Natural killer cell (primary cell): ENCODE measurements at regions not wholly inside any gene's neighbourhood (a gene's known extent, or its start where the extent isn't known, plus 50 kb on each side); places are given as distances from the start of the nearest gene placed in this dataset.

ENCODE experiments used
- ATAC-seq, 3 donors: fragments of 150-1000 bp in 2 of 3; fragments of 200-7000 bp in 1 of 3; cut with Tn5 transposase; 1 replicate in 1 of 3; 2 replicates in 2 of 3; pipeline ENCODE4 v1.10.0; 2021; ENCODE audit warnings: mild to moderate bottlenecking in 2 of 3, moderate library complexity in 2 of 3
- DNase-seq, 2 donors: peaks; one replicate each; pipeline versions ENCODE4 v3.0.0 to v3.0.0-alpha.2; 2013 to 2021; ENCODE audit warnings: mixed read lengths in 1 of 2
- H3K27ac ChIP-seq: one replicate; pipeline ENCODE4 v1.5.1; 2013; ENCODE audit warnings: mild to moderate bottlenecking, low read length
- H3K27me3 ChIP-seq: one replicate; pipeline ENCODE4 v1.6.1; 2013; ENCODE audit warnings: low read length; ENCODE audit not compliant: control insufficient read depth, insufficient read depth
- H3K36me3 ChIP-seq: one replicate; pipeline ENCODE4 v1.6.1; 2013; ENCODE audit warnings: low read length; ENCODE audit not compliant: control insufficient read depth, insufficient read depth
- H3K4me1 ChIP-seq: one replicate; pipeline ENCODE4 v1.6.1; 2013; ENCODE audit warnings: low read length; ENCODE audit not compliant: control insufficient read depth, insufficient read depth
- H3K4me3 ChIP-seq: one replicate; pipeline ENCODE4 v1.5.1; 2013; ENCODE audit warnings: low read length
- H3K9me3 ChIP-seq: one replicate; pipeline ENCODE4 v1.6.1; 2013; ENCODE audit warnings: low read length; ENCODE audit not compliant: control insufficient read depth, insufficient read depth
- H3K27ac Mint-ChIP-seq, 2 donors: one replicate each; pipeline ENCODE4 v1.8.0; 2022; ENCODE audit warnings: mild to moderate bottlenecking in 2 of 2, mixed read lengths in 2 of 2, moderate library complexity in 1 of 2
- H3K27me3 Mint-ChIP-seq, 2 donors: one replicate each; pipeline ENCODE4 v1.8.0; 2022; ENCODE audit warnings: low read depth in 2 of 2, mixed read lengths in 2 of 2
- H3K36me3 Mint-ChIP-seq: one replicate; pipeline ENCODE4 v1.8.0; 2022; ENCODE audit warnings: mixed read lengths
- H3K4me1 Mint-ChIP-seq, 2 donors: one replicate each; pipeline ENCODE4 v1.8.0; 2022; ENCODE audit warnings: mixed read lengths in 2 of 2
- H3K4me3 Mint-ChIP-seq: one replicate; pipeline ENCODE4 v1.8.0; 2022; ENCODE audit warnings: mild to moderate bottlenecking, moderate library complexity, mixed read lengths
- H3K9me3 Mint-ChIP-seq, 2 donors: one replicate each; pipeline ENCODE4 v1.8.0; 2022; ENCODE audit warnings: mixed read lengths in 2 of 2
- WGBS: methylation state at CpG from one replicate; pipeline ENCODE4 v1.1.7; 2013; ENCODE audit warnings: missing lambda C conversion rate; ENCODE audit not compliant: insufficient coverage; 5-methylcytosine and 5-hydroxymethylcytosine counted together
- intact Hi-C: fragments of 100-400 bp; cut with micrococcal nuclease; formaldehyde crosslinking; loops from one replicate; pipeline ENCODE4 v1.14.2; 2022
- TF ChIP-seq, protein P1 (sequence below): fragments of 200-600 bp; IDR thresholded peaks from one replicate; pipeline ENCODE4 v1.8.0; 2022; ENCODE audit warnings: antibody characterized with exemption

DNA sequence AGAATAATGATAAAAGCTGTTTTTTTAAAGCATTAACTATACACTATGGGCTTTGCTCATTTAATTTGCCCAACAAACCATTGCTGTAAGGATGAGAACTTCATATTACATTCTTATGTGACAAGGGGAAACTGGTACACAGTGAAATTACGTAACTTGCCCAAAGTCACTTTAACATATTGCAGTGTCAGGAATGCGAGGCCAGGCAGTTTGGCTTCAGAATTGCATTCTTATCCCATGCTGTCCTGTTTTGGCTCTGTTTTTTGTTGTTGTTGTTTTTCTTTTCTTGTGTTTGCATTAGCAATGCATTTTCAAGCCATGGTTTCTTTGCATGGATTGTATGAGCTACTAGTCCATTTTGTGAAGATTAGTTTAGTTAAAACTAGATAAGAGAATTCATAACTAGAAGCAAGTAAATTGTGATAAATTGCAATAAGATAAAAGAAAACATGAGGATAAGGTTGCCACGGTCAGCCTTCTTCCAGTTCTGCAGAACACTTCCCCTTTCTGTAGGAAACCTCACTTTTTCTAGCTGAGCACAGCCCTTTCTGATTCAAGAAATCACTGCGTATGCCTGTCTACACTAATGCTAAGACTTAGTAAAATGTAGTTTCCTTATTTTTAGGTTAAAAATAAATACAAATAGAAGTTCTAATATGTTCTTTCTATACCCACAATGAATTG, 221.3 kb upstream of the KCNJ16 start:
- no peak for DNase-seq
- Mint-ChIP-seq H3K9me3 (peaks cover 6 to 8% of the 10 kb centered on the region in 2 donors), H3K27ac (no peak overlapping the region), H3K27me3 (no peaks in the 10 kb centered on the region), H3K36me3 (no peaks in the 10 kb centered on the region), H3K4me1 (no peaks in the 10 kb centered on the region), H3K4me3 (no peak overlapping the region)
- no peaks in the 10 kb centered on the region for H3K36me3 ChIP-seq
- TF ChIP-seq, protein P1, sequence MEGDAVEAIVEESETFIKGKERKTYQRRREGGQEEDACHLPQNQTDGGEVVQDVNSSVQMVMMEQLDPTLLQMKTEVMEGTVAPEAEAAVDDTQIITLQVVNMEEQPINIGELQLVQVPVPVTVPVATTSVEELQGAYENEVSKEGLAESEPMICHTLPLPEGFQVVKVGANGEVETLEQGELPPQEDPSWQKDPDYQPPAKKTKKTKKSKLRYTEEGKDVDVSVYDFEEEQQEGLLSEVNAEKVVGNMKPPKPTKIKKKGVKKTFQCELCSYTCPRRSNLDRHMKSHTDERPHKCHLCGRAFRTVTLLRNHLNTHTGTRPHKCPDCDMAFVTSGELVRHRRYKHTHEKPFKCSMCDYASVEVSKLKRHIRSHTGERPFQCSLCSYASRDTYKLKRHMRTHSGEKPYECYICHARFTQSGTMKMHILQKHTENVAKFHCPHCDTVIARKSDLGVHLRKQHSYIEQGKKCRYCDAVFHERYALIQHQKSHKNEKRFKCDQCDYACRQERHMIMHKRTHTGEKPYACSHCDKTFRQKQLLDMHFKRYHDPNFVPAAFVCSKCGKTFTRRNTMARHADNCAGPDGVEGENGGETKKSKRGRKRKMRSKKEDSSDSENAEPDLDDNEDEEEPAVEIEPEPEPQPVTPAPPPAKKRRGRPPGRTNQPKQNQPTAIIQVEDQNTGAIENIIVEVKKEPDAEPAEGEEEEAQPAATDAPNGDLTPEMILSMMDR: no peak
- H3K27me3 ChIP-seq: no peaks in the 10 kb centered on the region
- H3K9me3 ChIP-seq: no peaks in the 10 kb centered on the region
- H3K27ac ChIP-seq: no peak overlapping the region
- WGBS: 44% methylated on average over 3 of the region's 4 CpGs
- no peak overlapping the region for H3K4me3 ChIP-seq
- intact Hi-C loops: no loop called here
- ATAC-seq: no peak
- no peaks in the 10 kb centered on the region for H3K4me1 ChIP-seq

DNA sequence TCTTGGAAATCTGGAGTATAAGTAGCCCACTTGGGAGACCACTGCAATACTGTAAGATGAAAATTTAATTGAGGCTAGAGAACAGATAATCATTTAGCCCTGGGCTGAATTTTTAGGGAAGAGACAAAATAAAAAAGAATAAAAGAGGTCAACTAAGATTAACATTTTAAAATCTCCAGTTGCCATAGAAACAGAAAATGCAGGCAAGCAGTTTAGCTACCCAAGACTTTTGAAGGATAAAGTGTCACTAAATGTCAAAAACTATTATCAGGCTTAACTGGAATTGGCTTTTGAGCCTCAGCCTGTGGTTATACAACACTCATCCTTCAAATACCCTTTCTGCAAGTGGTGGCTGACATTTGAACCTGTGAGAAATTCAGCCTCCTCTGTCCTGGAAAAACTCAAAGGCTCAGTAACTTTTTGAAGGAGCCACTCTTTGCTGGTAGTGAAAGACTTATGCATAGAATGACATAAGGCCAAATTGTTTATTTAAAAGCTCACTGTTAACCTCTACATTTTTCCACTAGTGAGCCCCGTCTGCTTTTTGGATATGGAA, 220.7 kb upstream of the KCNJ16 start:
- no peak for ATAC-seq

DNA sequence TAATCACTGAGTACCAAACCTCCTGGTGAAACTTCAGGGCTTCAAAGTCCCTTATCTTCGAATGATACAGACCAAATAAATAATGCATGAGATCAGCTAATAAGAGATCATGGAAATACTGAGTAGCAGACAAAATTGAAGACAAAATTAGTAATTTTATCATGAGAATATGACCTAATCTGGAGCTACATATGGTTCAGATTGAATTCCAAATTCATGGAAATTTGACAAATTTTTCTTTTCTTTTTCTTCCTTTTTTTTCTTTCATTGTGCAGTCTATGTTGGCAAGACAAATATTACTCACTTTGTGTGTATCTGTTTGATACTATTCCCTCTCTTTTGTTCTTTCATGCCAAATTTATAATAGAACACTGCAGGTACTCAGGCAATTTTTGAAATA, 218.1 kb upstream of the KCNJ16 start:
- intact Hi-C loops: no loop called here
- H3K27me3 Mint-ChIP-seq: no peaks in the 10 kb centered on the region
- no peak overlapping the region for H3K4me3 ChIP-seq
- H3K36me3 Mint-ChIP-seq: no peaks in the 10 kb centered on the region
- H3K27ac Mint-ChIP-seq: no peak overlapping the region
- no peaks in the 10 kb centered on the region for H3K9me3 ChIP-seq
- no peaks in the 10 kb centered on the region for H3K4me1 ChIP-seq
- TF ChIP-seq, protein P1: no peak
- ATAC-seq (no peak), DNase-seq (no peak)
- H3K27me3 ChIP-seq: no peaks in the 10 kb centered on the region
- peaks cover 2 to 5% of the 10 kb centered on the region in 2 donors for H3K9me3 Mint-ChIP-seq
- H3K4me3 Mint-ChIP-seq: no peak overlapping the region
- H3K36me3 ChIP-seq: no peaks in the 10 kb centered on the region
- WGBS: 86% methylated on average over 1 of the region's 1 CpG
- no peak overlapping the region for H3K27ac ChIP-seq
- no peaks in the 10 kb centered on the region for H3K4me1 Mint-ChIP-seq

More for the DNA sequence above, 220.7 kb upstream of the KCNJ16 start:
- H3K9me3 ChIP-seq: no peaks in the 10 kb centered on the region
- H3K27ac ChIP-seq: no peak overlapping the region
- Mint-ChIP-seq H3K36me3 (no peaks in the 10 kb centered on the region), H3K27me3 (no peaks in the 10 kb centered on the region), H3K4me3 (no peak overlapping the region), H3K9me3 (peaks cover 4 to 8% of the 10 kb centered on the region in 2 donors), H3K4me1 (no peaks in the 10 kb centered on the region), H3K27ac (no peak overlapping the region)
- TF ChIP-seq, protein P1: no peak
- no peaks in the 10 kb centered on the region for H3K27me3 ChIP-seq
- no peaks in the 10 kb centered on the region for H3K4me1 ChIP-seq
- DNase-seq: no peak
- H3K36me3 ChIP-seq: no peaks in the 10 kb centered on the region
- intact Hi-C loops: no loop called here
- WGBS: no CpG with 5 or more reads among the region's 1 CpG
- no peak overlapping the region for H3K4me3 ChIP-seq

DNA sequence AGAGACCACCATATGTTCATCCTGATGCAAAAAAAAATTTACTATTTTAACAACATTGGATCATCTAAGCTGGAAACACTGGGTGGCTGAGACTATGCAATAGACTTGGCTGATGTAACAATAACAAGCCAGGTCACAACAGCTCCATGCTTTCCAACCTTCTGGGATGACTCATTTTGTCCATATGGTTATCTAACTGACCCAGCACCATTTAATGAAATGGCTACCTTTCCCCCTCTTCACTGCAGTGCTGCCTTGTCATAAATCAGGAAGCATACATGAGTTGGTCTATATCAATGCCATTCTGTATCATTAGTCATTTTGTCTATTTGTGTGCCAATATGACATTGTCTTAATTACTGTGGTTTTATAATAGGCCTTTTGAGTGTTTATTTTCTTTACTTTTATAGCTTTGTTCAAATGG, 217.6 kb upstream of the KCNJ16 start:
- Histone ChIP-seq H3K4me1 (no peaks in the 10 kb centered on the region), H3K27ac (no peak overlapping the region), H3K9me3 (no peaks in the 10 kb centered on the region), H3K27me3 (no peaks in the 10 kb centered on the region), H3K4me3 (no peak overlapping the region), H3K36me3 (no peaks in the 10 kb centered on the region)
- H3K9me3 Mint-ChIP-seq: peaks cover 2 to 5% of the 10 kb centered on the region in 2 donors
- H3K4me1 Mint-ChIP-seq: no peaks in the 10 kb centered on the region
- H3K27ac Mint-ChIP-seq: no peak overlapping the region
- H3K27me3 Mint-ChIP-seq: no peaks in the 10 kb centered on the region
- DNase-seq (no peak), ATAC-seq (no peak)
- H3K36me3 Mint-ChIP-seq: no peaks in the 10 kb centered on the region
- intact Hi-C loops: no loop called here
- TF ChIP-seq, protein P1: no peak
- no peak overlapping the region for H3K4me3 Mint-ChIP-seq
